Putamen (tissue), 1 donor: ENCODE measurements at regions not wholly inside any gene's neighbourhood (a gene's known extent, or its start where the extent isn't known, plus 50 kb on each side); places are given as distances from the start of the nearest gene placed in this dataset.

Experiments
- DNase-seq: peaks from one replicate; pipeline ENCODE4 v3.0.0-alpha.2; 2016; ENCODE audit warnings: low spot score

GRCh38 chr2:42931818-42932195 lies 139.4 kb upstream of the HAAO start:
- no peak for DNase-seq

- no peak for DNase-seq
These were observed 138.9 kb upstream of the HAAO start for GRCh38 chr2:42931146-42931817.

- no peak for DNase-seq
These were observed 137.7 kb upstream of the HAAO start for GRCh38 chr2:42930025-42930581.

GRCh38 chr2:42929546-42930024 lies 137.2 kb upstream of the HAAO start:
- no peak for DNase-seq

- DNase-seq: no peak
These were observed 136.5 kb upstream of the HAAO start for GRCh38 chr2:42928692-42929545.

- no peak for DNase-seq
These were observed 135.8 kb upstream of the HAAO start for GRCh38 chr2:42928161-42928691.

- DNase-seq: no peak
These were observed 135.2 kb upstream of the HAAO start for GRCh38 chr2:42927334-42928160.

- DNase-seq: no peak
These were observed 134.3 kb upstream of the HAAO start for GRCh38 chr2:42926434-42927333.

- peak; percentile 57 for DNase-seq
These were observed 133.5 kb upstream of the HAAO start for GRCh38 chr2:42925742-42926433.

GRCh38 chr2:42924418-42924886 lies 132.1 kb upstream of the HAAO start:
- no peak for DNase-seq

- DNase-seq: no peak
These were observed 131.4 kb upstream of the HAAO start for GRCh38 chr2:42923580-42924417.

- DNase-seq: no peak
These were observed 130.6 kb upstream of the HAAO start for GRCh38 chr2:42922790-42923579.

GRCh38 chr2:42922293-42922692 lies 129.9 kb upstream of the HAAO start:
- no peak for DNase-seq

GRCh38 chr2:42921721-42922120 lies 129.3 kb upstream of the HAAO start:
- DNase-seq: no peak

- DNase-seq: no peak
These were observed 128.8 kb upstream of the HAAO start for GRCh38 chr2:42921147-42921520.

- no peak for DNase-seq
These were observed 128.2 kb upstream of the HAAO start for GRCh38 chr2:42920446-42921146.

GRCh38 chr2:42918671-42919318 lies 126.4 kb upstream of the HAAO start:
- DNase-seq: no peak
